ENCODE measurements at regions not wholly inside any gene's neighbourhood (a gene's known extent, or its start where the extent isn't known, plus 50 kb on each side); places are given as distances from the start of the nearest gene placed in this dataset.

DNA sequence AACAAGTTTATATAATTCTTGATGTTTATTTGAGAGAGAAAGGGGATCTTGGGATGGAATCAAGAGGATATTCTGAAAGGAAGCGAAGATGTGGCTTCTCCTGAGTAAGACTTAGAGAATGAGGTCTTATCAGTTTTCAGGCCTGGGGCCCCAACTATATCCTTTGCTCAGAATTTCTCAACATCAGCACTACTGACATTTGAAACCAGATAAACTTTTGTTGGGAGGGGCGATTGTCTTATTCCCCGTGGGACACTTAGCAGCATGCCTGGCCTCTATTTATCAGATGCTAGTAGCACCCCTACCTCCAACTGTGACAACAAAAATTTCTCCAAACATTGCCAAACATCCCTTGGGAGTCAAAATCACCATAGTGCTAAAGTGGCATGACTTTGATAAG lies 567.7 kb downstream of the MAT2B start:
- TF ChIP-seq ARNTL (CRISPR knock-in tag; IDR thresholded peaks at IDR 0.05; ENCODE audit: borderline replicate concordance, low read depth): no peak
- no peak for TF ChIP-seq RARB (CRISPR knock-in tag; IDR thresholded peaks at IDR 0.05)
- TF ChIP-seq, protein P1, sequence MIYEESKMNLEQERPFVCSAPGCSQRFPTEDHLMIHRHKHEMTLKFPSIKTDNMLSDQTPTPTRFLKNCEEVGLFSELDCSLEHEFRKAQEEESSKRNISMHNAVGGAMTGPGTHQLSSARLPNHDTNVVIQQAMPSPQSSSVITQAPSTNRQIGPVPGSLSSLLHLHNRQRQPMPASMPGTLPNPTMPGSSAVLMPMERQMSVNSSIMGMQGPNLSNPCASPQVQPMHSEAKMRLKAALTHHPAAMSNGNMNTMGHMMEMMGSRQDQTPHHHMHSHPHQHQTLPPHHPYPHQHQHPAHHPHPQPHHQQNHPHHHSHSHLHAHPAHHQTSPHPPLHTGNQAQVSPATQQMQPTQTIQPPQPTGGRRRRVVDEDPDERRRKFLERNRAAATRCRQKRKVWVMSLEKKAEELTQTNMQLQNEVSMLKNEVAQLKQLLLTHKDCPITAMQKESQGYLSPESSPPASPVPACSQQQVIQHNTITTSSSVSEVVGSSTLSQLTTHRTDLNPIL (CRISPR knock-in tag; IDR thresholded peaks at IDR 0.05; ENCODE audit: low read depth): no peak
- TF ChIP-seq BACH2 (CRISPR knock-in tag; IDR thresholded peaks at IDR 0.05; ENCODE audit: borderline replicate concordance): no peak
- TF ChIP-seq TCF4 (CRISPR knock-in tag; IDR thresholded peaks at IDR 0.05; ENCODE audit: borderline replicate concordance): no peak
- TF ChIP-seq, protein P2, sequence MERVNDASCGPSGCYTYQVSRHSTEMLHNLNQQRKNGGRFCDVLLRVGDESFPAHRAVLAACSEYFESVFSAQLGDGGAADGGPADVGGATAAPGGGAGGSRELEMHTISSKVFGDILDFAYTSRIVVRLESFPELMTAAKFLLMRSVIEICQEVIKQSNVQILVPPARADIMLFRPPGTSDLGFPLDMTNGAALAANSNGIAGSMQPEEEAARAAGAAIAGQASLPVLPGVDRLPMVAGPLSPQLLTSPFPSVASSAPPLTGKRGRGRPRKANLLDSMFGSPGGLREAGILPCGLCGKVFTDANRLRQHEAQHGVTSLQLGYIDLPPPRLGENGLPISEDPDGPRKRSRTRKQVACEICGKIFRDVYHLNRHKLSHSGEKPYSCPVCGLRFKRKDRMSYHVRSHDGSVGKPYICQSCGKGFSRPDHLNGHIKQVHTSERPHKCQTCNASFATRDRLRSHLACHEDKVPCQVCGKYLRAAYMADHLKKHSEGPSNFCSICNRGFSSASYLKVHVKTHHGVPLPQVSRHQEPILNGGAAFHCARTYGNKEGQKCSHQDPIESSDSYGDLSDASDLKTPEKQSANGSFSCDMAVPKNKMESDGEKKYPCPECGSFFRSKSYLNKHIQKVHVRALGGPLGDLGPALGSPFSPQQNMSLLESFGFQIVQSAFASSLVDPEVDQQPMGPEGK (CRISPR knock-in tag; IDR thresholded peaks at IDR 0.05; ENCODE audit: borderline replicate concordance): no peak
- no peak for TF ChIP-seq ZFP30 (CRISPR knock-in tag; IDR thresholded peaks at IDR 0.05)
- no peak for TF ChIP-seq ISL1 (CRISPR knock-in tag; IDR thresholded peaks at IDR 0.05)
- TF ChIP-seq ZNF70 (CRISPR knock-in tag; IDR thresholded peaks at IDR 0.05): no peak
- no peak for TF ChIP-seq GLIS3 (CRISPR knock-in tag; IDR thresholded peaks at IDR 0.05)

Measured in SK-N-SH treated with all-trans-retinoic acid at 6 μM for 48 hours (cell line).